ENCODE measurements at regions not wholly inside any gene's neighbourhood (a gene's known extent, or its start where the extent isn't known, plus 50 kb on each side); places are given as distances from the start of the nearest gene placed in this dataset.

GRCh38 chr18:77557046-77557587 lies 307.5 kb downstream of the GALR1 start:
- TF ChIP-seq CTCF (IDR thresholded peaks at IDR 0.05) (no peak), POLR2A (IDR thresholded peaks at IDR 0.05) (no peak)
